ENCODE measurements at regions not wholly inside any gene's neighbourhood (a gene's known extent, or its start where the extent isn't known, plus 50 kb on each side); places are given as distances from the start of the nearest gene placed in this dataset.

- H3K27ac ChIP-seq (ENCODE audit: insufficient read depth, low read depth, low read length): no peak overlapping the region
- no peaks in the 10 kb centered on the region for H3K9me3 ChIP-seq (replicated peaks; ENCODE audit: control insufficient read depth, insufficient read depth, low read length)
- intact Hi-C loops (cut with micrococcal nuclease) (no loop called here), dilution Hi-C loops (cut with MboI; ENCODE audit: extremely low pct_ligation_motif_present, low sequenced_read_pairs) (no loop called here)
- no peaks in the 10 kb centered on the region for H3K79me2 ChIP-seq (ENCODE audit: control insufficient read depth, insufficient read depth, low read length)
- H4K20me1 ChIP-seq (replicated peaks; ENCODE audit: control insufficient read depth, extremely low read depth, insufficient read depth, low read length): no peaks in the 10 kb centered on the region
- ChIA-PET POLR2A (no interaction called here), CTCF (interaction anchor here (0.9 to 4.9 kb wide), 6 partner anchors 29 to 627 kb away, joined by 3 to 30 read pairs (median 4); no protein-coding TSS in a partner anchor)
- H3K36me3 ChIP-seq (ENCODE audit: control insufficient read depth in 2 of 2, extremely low read depth in 1 of 2, insufficient read depth in 2 of 2, low read length in 2 of 2): no peaks in the 10 kb centered on the region
- H3K9me1 ChIP-seq (replicated peaks; ENCODE audit: control insufficient read depth, extremely low read depth, insufficient read depth, low read length): no peaks in the 10 kb centered on the region
- no peak for FAIRE-seq
- H3K4me2 ChIP-seq (ENCODE audit: insufficient read depth, low read length): no peak overlapping the region
- TF ChIP-seq JUN (IDR thresholded peaks at IDR 0.05; ENCODE audit: borderline replicate concordance, insufficient read depth, insufficient read length, low read depth) (no peak), GATA2 (IDR thresholded peaks at IDR 0.05; ENCODE audit: insufficient read depth, insufficient read length, low read depth, low read length) (no peak), FOS (IDR thresholded peaks at IDR 0.05; ENCODE audit: borderline replicate concordance, insufficient read depth, low read length) (no peak), MAX (IDR thresholded peaks at IDR 0.05; ENCODE audit: insufficient read depth, insufficient read length) (no peak), CTCF (IDR thresholded peaks at IDR 0.05; ENCODE audit: extremely low read depth in 1 of 2, insufficient read depth in 1 of 2, low read depth in 1 of 2, low read length in 2 of 2) (no peak), EZH2 (IDR thresholded peaks at IDR 0.05; ENCODE audit: borderline replicate concordance, low read depth, low read length, severe bottlenecking) (no peak)
- peaks cover 19% of the 10 kb centered on the region for H3K4me1 ChIP-seq (ENCODE audit: control insufficient read depth, extremely low read depth, insufficient read depth, low read length)
- no peak for DNase-seq (ENCODE audit: low read depth, low spot score)
- no peaks in the 10 kb centered on the region for H3K27me3 ChIP-seq (ENCODE audit: control insufficient read depth in 2 of 2, insufficient read depth in 2 of 2, low read length in 2 of 2)
- no peak overlapping the region for H3K9ac ChIP-seq (replicated peaks; ENCODE audit: extremely low read depth, insufficient read depth, low read length)
- H3K4me3 ChIP-seq (replicated peaks in 1 of 3; ENCODE audit: insufficient read depth in 1 of 3, low read depth in 1 of 3, low read length in 3 of 3): no peak overlapping the region
- no peak overlapping the region for H2AFZ ChIP-seq (ENCODE audit: low read depth, low read length)
- BruUV-seq (replicated peaks): no TSS peak
These were observed 64.7 kb upstream of the HAAO start for GRCh38 chr2:42856891-42857632.

All from endothelial cell of umbilical vein (primary cell).